ENCODE measurements at regions not wholly inside any gene's neighbourhood (a gene's known extent, or its start where the extent isn't known, plus 50 kb on each side); places are given as distances from the start of the nearest gene placed in this dataset.

GRCh38 chr7:157470701-157471131 is 133.9 kb downstream of the DNAJB6 start:
- Histone ChIP-seq H3K9ac (no peak overlapping the region), H3K36me3 (ENCODE audit: insufficient read depth) (no peaks in the 10 kb centered on the region), H3K27ac (no peak overlapping the region), H3K79me2 (ENCODE audit: insufficient read depth, low read depth) (no peaks in the 10 kb centered on the region), H3K4me2 (no peak overlapping the region), H4K20me1 (ENCODE audit: insufficient read depth) (no peaks in the 10 kb centered on the region), H3K4me3 (IDR thresholded peaks at IDR 0.05; ENCODE audit: insufficient read depth, low read depth, low read length) (no peak overlapping the region), H3K4me1 (ENCODE audit: low read depth, poor library complexity, severe bottlenecking) (no peaks in the 10 kb centered on the region), H3K27me3 (ENCODE audit: insufficient read depth, low read depth) (peaks cover 35% of the 10 kb centered on the region), H2AFZ (ENCODE audit: low read depth) (no peak overlapping the region)
- TF ChIP-seq, protein P1, sequence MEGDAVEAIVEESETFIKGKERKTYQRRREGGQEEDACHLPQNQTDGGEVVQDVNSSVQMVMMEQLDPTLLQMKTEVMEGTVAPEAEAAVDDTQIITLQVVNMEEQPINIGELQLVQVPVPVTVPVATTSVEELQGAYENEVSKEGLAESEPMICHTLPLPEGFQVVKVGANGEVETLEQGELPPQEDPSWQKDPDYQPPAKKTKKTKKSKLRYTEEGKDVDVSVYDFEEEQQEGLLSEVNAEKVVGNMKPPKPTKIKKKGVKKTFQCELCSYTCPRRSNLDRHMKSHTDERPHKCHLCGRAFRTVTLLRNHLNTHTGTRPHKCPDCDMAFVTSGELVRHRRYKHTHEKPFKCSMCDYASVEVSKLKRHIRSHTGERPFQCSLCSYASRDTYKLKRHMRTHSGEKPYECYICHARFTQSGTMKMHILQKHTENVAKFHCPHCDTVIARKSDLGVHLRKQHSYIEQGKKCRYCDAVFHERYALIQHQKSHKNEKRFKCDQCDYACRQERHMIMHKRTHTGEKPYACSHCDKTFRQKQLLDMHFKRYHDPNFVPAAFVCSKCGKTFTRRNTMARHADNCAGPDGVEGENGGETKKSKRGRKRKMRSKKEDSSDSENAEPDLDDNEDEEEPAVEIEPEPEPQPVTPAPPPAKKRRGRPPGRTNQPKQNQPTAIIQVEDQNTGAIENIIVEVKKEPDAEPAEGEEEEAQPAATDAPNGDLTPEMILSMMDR (conservative IDR thresholded peaks at IDR 0.05; ENCODE audit: low read depth, low read length) = no peak

DNA sequence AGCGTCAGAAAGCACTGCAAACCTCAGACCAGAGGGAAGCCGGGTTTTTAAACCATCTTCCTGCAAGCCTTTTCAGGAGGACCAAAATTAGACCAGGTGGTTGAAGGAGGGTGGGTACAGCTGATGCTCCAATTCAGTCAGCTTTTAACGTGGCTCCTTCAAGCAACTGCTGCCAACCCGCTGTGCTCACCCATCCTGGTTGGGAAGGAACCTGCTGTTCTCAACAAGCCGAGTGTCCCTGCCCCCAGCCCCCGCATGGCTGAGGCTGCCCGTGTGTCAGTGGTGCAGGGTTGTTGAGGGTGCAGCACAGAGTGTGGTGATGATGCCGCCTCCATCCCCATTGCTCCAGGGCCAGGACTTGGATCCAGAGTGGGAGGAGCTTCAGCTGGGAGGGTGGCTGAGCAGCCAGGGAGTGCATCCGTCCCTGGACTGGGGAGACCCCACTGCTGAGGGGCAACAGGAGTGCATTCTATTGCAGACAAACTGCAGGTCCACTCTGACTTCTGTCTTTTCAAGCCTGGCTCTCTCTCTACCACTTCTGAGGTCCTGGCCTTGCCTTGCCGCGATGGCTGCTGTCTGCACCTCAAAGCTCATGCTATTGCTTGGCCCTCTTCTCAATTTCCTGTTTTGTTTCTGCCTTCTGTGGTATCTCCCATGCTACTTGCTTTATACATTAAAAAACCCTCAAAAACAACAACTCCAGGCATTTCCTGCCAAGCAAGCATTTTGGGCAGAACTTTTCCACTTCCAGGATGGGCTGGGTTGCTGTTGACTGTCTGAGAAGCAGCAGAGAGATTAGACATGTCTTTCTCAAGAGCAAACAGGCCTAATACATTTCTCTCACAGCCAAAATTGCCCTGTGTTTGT is 134.7 kb downstream of the DNAJB6 start:
- Histone ChIP-seq H3K27me3 (ENCODE audit: insufficient read depth, low read depth) (peaks cover 28% of the 10 kb centered on the region), H3K4me1 (ENCODE audit: low read depth, poor library complexity, severe bottlenecking) (no peaks in the 10 kb centered on the region), H3K79me2 (ENCODE audit: insufficient read depth, low read depth) (no peaks in the 10 kb centered on the region), H4K20me1 (ENCODE audit: insufficient read depth) (no peaks in the 10 kb centered on the region), H2AFZ (ENCODE audit: low read depth) (no peak overlapping the region), H3K4me2 (no peak overlapping the region), H3K9ac (no peak overlapping the region), H3K4me3 (IDR thresholded peaks at IDR 0.05; ENCODE audit: insufficient read depth, low read depth, low read length) (no peak overlapping the region), H3K27ac (no peak overlapping the region), H3K36me3 (ENCODE audit: insufficient read depth) (no peaks in the 10 kb centered on the region)
- TF ChIP-seq, protein P1 (conservative IDR thresholded peaks at IDR 0.05; ENCODE audit: low read depth, low read length) = no peak

- TF ChIP-seq, protein P1 (conservative IDR thresholded peaks at IDR 0.05; ENCODE audit: low read depth, low read length) = no peak
- H3K79me2 ChIP-seq (ENCODE audit: insufficient read depth, low read depth) = no peaks in the 10 kb centered on the region
- H3K4me2 ChIP-seq = no peak overlapping the region
- H3K9ac ChIP-seq = no peak overlapping the region
- H3K4me1 ChIP-seq (ENCODE audit: low read depth, poor library complexity, severe bottlenecking) = no peaks in the 10 kb centered on the region
- H3K27me3 ChIP-seq (ENCODE audit: insufficient read depth, low read depth) = peaks cover 18% of the 10 kb centered on the region
- H2AFZ ChIP-seq (ENCODE audit: low read depth) = no peak overlapping the region
- no peak overlapping the region for H3K4me3 ChIP-seq (IDR thresholded peaks at IDR 0.05; ENCODE audit: insufficient read depth, low read depth, low read length)
- no peaks in the 10 kb centered on the region for H3K36me3 ChIP-seq (ENCODE audit: insufficient read depth)
- no peak overlapping the region for H3K27ac ChIP-seq
- H4K20me1 ChIP-seq (ENCODE audit: insufficient read depth) = no peaks in the 10 kb centered on the region
Measured at GRCh38 chr7:157472311-157473050, 135.7 kb downstream of the DNAJB6 start.

DNA sequence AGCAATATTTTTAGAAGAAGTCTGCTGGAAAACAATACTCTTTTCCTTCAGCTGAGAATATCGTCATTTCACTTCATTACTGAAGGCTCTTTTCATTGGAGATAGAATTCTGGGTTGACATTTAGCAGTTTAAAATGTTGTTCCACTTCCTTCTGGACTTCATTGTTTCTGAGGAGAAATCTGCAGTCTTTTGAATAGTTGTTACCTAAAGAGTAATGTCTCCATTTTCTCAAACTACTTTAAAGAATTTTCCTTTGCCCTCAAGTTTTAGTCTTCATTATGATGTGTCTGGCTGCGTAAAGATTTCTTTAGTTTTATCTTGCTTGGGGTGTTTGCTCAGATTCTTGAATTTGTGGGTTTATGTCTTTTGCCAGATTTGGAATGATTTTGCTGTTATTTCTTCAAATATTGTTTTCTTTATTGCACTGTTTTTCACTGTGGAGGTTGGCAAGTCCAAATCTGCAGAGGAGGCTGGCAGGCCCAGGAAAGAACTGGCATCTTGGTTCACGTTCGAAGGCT is 136.3 kb downstream of the DNAJB6 start:
- H3K9ac ChIP-seq = no peak overlapping the region
- no peak overlapping the region for H3K4me2 ChIP-seq
- no peaks in the 10 kb centered on the region for H4K20me1 ChIP-seq (ENCODE audit: insufficient read depth)
- no peak overlapping the region for H3K27ac ChIP-seq
- no peak overlapping the region for H2AFZ ChIP-seq (ENCODE audit: low read depth)
- TF ChIP-seq, protein P1 (conservative IDR thresholded peaks at IDR 0.05; ENCODE audit: low read depth, low read length) = no peak
- peaks cover 11% of the 10 kb centered on the region; the same call in 1 of the 2 replicates for H3K27me3 ChIP-seq (ENCODE audit: insufficient read depth, low read depth)
- no peaks in the 10 kb centered on the region for H3K4me1 ChIP-seq (ENCODE audit: low read depth, poor library complexity, severe bottlenecking)
- no peaks in the 10 kb centered on the region for H3K79me2 ChIP-seq (ENCODE audit: insufficient read depth, low read depth)
- no peaks in the 10 kb centered on the region for H3K36me3 ChIP-seq (ENCODE audit: insufficient read depth)
- no peak overlapping the region for H3K4me3 ChIP-seq (IDR thresholded peaks at IDR 0.05; ENCODE audit: insufficient read depth, low read depth, low read length)

Measured in KMS-11 (cell line).